WTC11 (cell line): ENCODE measurements at regions not wholly inside any gene's neighbourhood (a gene's known extent, or its start where the extent isn't known, plus 50 kb on each side); places are given as distances from the start of the nearest gene placed in this dataset.

ENCODE experiments used
- ATAC-seq: fragments of 200-7000 bp; cut with Tn5 transposase; 2 replicates; pipeline ENCODE4 v1.10.0; 2021; ENCODE audit warnings: mild to moderate bottlenecking, moderate library complexity
- CTCF ChIA-PET: fragments of 300-600 bp; sonication (Branson Sonifier 250); formaldehyde crosslinking; loops from one replicate; lab custom pipeline; 2021; ENCODE audit warnings: antibody characterized with exemption; lab: Charles Lee
- POLR2A ChIA-PET: fragments of 350-600 bp; sonication (Branson Sonifier 250); formaldehyde crosslinking; loops from one replicate; lab custom pipeline; 2021; ENCODE audit warnings: antibody characterized with exemption; lab: Charles Lee
- DNase-seq: peaks from one replicate; pipeline ENCODE4 v3.0.0; 2021; ENCODE audit warnings: low spot score
- H3K27ac Mint-ChIP-seq: 2 replicates; pipeline ENCODE4 v1.8.0; 2021; ENCODE audit warnings: mixed read lengths
- H3K27me3 Mint-ChIP-seq: 2 replicates; pipeline ENCODE4 v1.8.0; 2021; ENCODE audit warnings: low read depth, mild to moderate bottlenecking, moderate library complexity, mixed read lengths
- H3K36me3 Mint-ChIP-seq: 2 replicates; pipeline ENCODE4 v1.8.0; 2021; ENCODE audit warnings: mixed read lengths
- H3K4me1 Mint-ChIP-seq: 2 replicates; pipeline ENCODE4 v1.8.0; 2022; ENCODE audit warnings: mixed read lengths
- H3K4me3 Mint-ChIP-seq: 2 replicates; pipeline ENCODE4 v1.8.0; 2021; ENCODE audit warnings: mild to moderate bottlenecking, moderate library complexity, mixed read lengths
- H3K9me3 Mint-ChIP-seq: 2 replicates; pipeline ENCODE4 v1.8.0; 2021; ENCODE audit warnings: mixed read lengths
- CREM ChIP-seq: sonication (generic); formaldehyde crosslinking; IDR thresholded peaks from 2 replicates; pipeline ENCODE4 v1.8.1; 2022; ENCODE audit warnings: mild to moderate bottlenecking, missing genetic modification reagents, moderate library complexity
- ESRRA ChIP-seq: sonication (generic); formaldehyde crosslinking; IDR thresholded peaks from 2 replicates; pipeline ENCODE4 v1.8.1; 2022; ENCODE audit warnings: mild to moderate bottlenecking, missing genetic modification reagents, borderline replicate concordance
- ETV6 ChIP-seq: sonication (generic); formaldehyde crosslinking; IDR thresholded peaks from 2 replicates; pipeline ENCODE4 v1.8.1; 2022; ENCODE audit warnings: mild to moderate bottlenecking, missing genetic modification reagents
- GRHL2 ChIP-seq: fragments of 250-450 bp; sonication (Bioruptor Pico); IDR thresholded peaks from 2 replicates; pipeline ENCODE4 v1.8.0; 2022; ENCODE audit warnings: mild to moderate bottlenecking, moderate library complexity; ENCODE audit not compliant: insufficient replicate concordance, severe bottlenecking
- HMGA2 ChIP-seq: fragments of 250-450 bp; sonication (Bioruptor Pico); IDR thresholded peaks from 2 replicates; pipeline ENCODE4 v1.4.0; 2021; ENCODE audit warnings: mild to moderate bottlenecking, moderate library complexity
- IRF2 ChIP-seq: sonication (generic); formaldehyde crosslinking; IDR thresholded peaks from 2 replicates; pipeline ENCODE4 v1.8.0; 2022; ENCODE audit warnings: low read depth, missing genetic modification reagents, borderline replicate concordance
- JUN ChIP-seq: sonication (generic); formaldehyde crosslinking; IDR thresholded peaks from 2 replicates; pipeline ENCODE4 v1.8.0; 2023; ENCODE audit warnings: mild to moderate bottlenecking, missing genetic modification reagents
- NFE2L1 ChIP-seq: sonication (generic); formaldehyde crosslinking; IDR thresholded peaks from 2 replicates; pipeline ENCODE4 v1.8.1; 2023; ENCODE audit warnings: missing genetic modification reagents
- NFYB ChIP-seq: sonication (generic); formaldehyde crosslinking; conservative IDR thresholded peaks from 2 replicates; pipeline ENCODE4 v1.8.0; 2022; ENCODE audit warnings: low read depth, missing genetic modification reagents
- OVOL2 ChIP-seq: fragments of 250-450 bp; sonication (Bioruptor Pico); IDR thresholded peaks from 2 replicates; pipeline ENCODE4 v1.9.0; 2021; ENCODE audit warnings: mild to moderate bottlenecking, borderline replicate concordance
- ZBTB21 ChIP-seq: sonication (generic); formaldehyde crosslinking; IDR thresholded peaks from 2 replicates; pipeline ENCODE4 v1.8.1; 2023; ENCODE audit warnings: mild to moderate bottlenecking, missing genetic modification reagents, borderline replicate concordance
- ZNF263 ChIP-seq: sonication (generic); formaldehyde crosslinking; IDR thresholded peaks from 2 replicates; pipeline ENCODE4 v1.8.1; 2022; ENCODE audit warnings: low read depth, mild to moderate bottlenecking, moderate library complexity, missing genetic modification reagents
- ZNF396 ChIP-seq: fragments of 250-450 bp; sonication (Bioruptor Pico); IDR thresholded peaks from 2 replicates; pipeline ENCODE4 v1.8.0; 2021; ENCODE audit warnings: mild to moderate bottlenecking, moderate library complexity, borderline replicate concordance
- TF ChIP-seq, protein P1 (sequence below): sonication (generic); formaldehyde crosslinking; IDR thresholded peaks from 2 replicates; pipeline ENCODE4 v1.8.0; 2022; ENCODE audit warnings: mild to moderate bottlenecking, missing genetic modification reagents
- TF ChIP-seq, protein P2 (sequence below): sonication (generic); formaldehyde crosslinking; IDR thresholded peaks from 2 replicates; pipeline ENCODE4 v1.8.0; 2022; ENCODE audit warnings: mild to moderate bottlenecking, missing genetic modification reagents
- TF ChIP-seq, protein P3 (sequence below): fragments of 250-450 bp; sonication (Bioruptor Pico); IDR thresholded peaks from 2 replicates; pipeline ENCODE4 v1.9.0; 2021; ENCODE audit warnings: mild to moderate bottlenecking
- TF ChIP-seq, protein P4 (sequence below): sonication (generic); formaldehyde crosslinking; IDR thresholded peaks from 2 replicates; pipeline ENCODE4 v1.8.1; 2023; ENCODE audit warnings: mild to moderate bottlenecking, missing genetic modification reagents, moderate library complexity
- TF ChIP-seq, protein P5 (sequence below): fragments of 250-450 bp; sonication (Bioruptor Pico); IDR thresholded peaks from 2 replicates; pipeline ENCODE4 v1.8.0; 2021; ENCODE audit warnings: mild to moderate bottlenecking
- TF ChIP-seq, protein P6 (sequence below): sonication (generic); formaldehyde crosslinking; IDR thresholded peaks from 2 replicates; pipeline ENCODE4 v1.8.1; 2023; ENCODE audit warnings: mild to moderate bottlenecking, missing genetic modification reagents
- TF ChIP-seq, protein P7 (sequence below): sonication (generic); formaldehyde crosslinking; IDR thresholded peaks from 2 replicates; pipeline ENCODE4 v1.8.0; 2023; ENCODE audit warnings: missing genetic modification reagents, mild to moderate bottlenecking, borderline replicate concordance

DNA sequence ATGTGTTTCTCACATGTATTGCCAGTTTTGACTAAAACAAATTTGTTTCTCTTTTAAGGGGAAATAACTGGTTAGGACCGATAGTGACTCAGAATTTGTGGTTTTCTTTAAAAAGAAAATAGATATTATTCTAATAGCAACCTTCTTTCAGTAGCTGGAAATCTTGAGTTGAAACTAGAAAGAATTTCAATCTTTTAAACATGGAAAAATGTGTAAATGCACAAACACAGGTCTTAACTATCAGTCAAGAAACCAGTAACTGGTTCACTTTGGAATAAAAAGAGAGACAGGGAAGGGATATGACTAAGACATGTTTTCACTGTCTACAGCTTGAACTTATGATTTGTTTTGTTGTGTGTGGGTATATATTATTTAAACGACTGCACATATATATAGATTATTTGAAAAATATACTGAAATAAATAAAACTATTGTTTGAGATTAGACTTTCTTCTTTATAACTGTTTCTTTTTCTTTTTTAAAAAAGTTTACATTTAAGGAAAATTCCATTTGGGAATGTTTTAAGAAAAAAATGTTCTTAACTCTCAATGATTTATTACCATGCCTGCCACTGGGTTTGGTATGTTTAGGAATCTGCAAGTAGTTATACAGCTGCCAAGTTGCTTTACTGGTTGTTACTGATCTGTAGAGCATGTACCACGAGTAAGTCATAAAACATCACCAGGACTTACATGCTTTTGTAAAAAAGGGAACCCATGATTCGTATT lies 753.3 kb upstream of the MARCKS start:
- Mint-ChIP-seq H3K4me1 (no peaks in the 10 kb centered on the region), H3K27ac (no peak overlapping the region), H3K36me3 (no peaks in the 10 kb centered on the region), H3K9me3 (peaks cover 8% of the 10 kb centered on the region), H3K4me3 (no peak overlapping the region), H3K27me3 (no peaks in the 10 kb centered on the region)
- TF ChIP-seq IRF2 (CRISPR knock-in tag) (no peak), NFE2L1 (CRISPR knock-in tag) (no peak), ZNF396 (CRISPR knock-in tag) (no peak)
- no peak for ATAC-seq
- DNase-seq, result no peak
- CTCF ChIA-PET, result no interaction called here
- POLR2A ChIA-PET, result no interaction called here

DNA sequence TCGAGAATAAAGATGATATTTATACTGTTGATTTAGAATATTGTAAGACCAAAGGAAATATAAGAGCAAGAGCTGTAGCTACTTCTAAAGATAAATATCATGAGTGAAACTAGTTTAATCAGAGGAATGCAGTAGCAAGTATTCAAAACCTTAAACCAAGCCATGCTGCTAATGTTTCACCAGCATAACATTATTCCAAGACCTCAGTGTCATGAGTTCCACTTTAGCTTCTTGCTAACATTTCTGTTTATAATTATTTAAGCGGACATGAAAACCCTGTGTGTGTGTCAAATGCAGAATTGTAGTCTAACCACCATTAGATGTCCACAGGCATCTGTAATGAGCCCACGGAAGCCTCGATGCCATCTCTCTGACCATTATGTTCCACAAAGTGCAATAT lies 752.6 kb upstream of the MARCKS start:
- POLR2A ChIA-PET, result no interaction called here
- Mint-ChIP-seq H3K36me3 (no peaks in the 10 kb centered on the region), H3K27me3 (no peaks in the 10 kb centered on the region), H3K27ac (no peak overlapping the region), H3K9me3 (peaks cover 13% of the 10 kb centered on the region), H3K4me3 (no peak overlapping the region), H3K4me1 (no peaks in the 10 kb centered on the region)
- TF ChIP-seq, protein P1, sequence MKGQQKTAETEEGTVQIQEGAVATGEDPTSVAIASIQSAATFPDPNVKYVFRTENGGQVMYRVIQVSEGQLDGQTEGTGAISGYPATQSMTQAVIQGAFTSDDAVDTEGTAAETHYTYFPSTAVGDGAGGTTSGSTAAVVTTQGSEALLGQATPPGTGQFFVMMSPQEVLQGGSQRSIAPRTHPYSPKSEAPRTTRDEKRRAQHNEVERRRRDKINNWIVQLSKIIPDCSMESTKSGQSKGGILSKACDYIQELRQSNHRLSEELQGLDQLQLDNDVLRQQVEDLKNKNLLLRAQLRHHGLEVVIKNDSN (CRISPR knock-in tag), result no peak
- TF ChIP-seq NFYB (CRISPR knock-in tag), result no peak
- no peak for TF ChIP-seq ZNF396 (CRISPR knock-in tag)
- TF ChIP-seq, protein P2, sequence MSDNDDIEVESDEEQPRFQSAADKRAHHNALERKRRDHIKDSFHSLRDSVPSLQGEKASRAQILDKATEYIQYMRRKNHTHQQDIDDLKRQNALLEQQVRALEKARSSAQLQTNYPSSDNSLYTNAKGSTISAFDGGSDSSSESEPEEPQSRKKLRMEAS, result no peak
- TF ChIP-seq, protein P3, sequence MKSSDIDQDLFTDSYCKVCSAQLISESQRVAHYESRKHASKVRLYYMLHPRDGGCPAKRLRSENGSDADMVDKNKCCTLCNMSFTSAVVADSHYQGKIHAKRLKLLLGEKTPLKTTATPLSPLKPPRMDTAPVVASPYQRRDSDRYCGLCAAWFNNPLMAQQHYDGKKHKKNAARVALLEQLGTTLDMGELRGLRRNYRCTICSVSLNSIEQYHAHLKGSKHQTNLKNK (CRISPR knock-in tag), result no peak
- TF ChIP-seq ZBTB21, result no peak
- TF ChIP-seq, protein P4, sequence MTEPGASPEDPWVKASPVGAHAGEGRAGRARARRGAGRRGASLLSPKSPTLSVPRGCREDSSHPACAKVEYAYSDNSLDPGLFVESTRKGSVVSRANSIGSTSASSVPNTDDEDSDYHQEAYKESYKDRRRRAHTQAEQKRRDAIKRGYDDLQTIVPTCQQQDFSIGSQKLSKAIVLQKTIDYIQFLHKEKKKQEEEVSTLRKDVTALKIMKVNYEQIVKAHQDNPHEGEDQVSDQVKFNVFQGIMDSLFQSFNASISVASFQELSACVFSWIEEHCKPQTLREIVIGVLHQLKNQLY, result no peak
- no peak for TF ChIP-seq GRHL2 (CRISPR knock-in tag)
- no peak for TF ChIP-seq CREM (CRISPR knock-in tag)
- TF ChIP-seq OVOL2 (CRISPR knock-in tag), result no peak
- TF ChIP-seq ZNF263 (CRISPR knock-in tag), result no peak
- no peak for TF ChIP-seq JUN (CRISPR knock-in tag)
- no peak for TF ChIP-seq HMGA2 (CRISPR knock-in tag)
- TF ChIP-seq, protein P5, sequence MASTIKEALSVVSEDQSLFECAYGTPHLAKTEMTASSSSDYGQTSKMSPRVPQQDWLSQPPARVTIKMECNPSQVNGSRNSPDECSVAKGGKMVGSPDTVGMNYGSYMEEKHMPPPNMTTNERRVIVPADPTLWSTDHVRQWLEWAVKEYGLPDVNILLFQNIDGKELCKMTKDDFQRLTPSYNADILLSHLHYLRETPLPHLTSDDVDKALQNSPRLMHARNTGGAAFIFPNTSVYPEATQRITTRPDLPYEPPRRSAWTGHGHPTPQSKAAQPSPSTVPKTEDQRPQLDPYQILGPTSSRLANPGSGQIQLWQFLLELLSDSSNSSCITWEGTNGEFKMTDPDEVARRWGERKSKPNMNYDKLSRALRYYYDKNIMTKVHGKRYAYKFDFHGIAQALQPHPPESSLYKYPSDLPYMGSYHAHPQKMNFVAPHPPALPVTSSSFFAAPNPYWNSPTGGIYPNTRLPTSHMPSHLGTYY (CRISPR knock-in tag), result no peak
- TF ChIP-seq ESRRA (CRISPR knock-in tag), result no peak
- TF ChIP-seq, protein P6, sequence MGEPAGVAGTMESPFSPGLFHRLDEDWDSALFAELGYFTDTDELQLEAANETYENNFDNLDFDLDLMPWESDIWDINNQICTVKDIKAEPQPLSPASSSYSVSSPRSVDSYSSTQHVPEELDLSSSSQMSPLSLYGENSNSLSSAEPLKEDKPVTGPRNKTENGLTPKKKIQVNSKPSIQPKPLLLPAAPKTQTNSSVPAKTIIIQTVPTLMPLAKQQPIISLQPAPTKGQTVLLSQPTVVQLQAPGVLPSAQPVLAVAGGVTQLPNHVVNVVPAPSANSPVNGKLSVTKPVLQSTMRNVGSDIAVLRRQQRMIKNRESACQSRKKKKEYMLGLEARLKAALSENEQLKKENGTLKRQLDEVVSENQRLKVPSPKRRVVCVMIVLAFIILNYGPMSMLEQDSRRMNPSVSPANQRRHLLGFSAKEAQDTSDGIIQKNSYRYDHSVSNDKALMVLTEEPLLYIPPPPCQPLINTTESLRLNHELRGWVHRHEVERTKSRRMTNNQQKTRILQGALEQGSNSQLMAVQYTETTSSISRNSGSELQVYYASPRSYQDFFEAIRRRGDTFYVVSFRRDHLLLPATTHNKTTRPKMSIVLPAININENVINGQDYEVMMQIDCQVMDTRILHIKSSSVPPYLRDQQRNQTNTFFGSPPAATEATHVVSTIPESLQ, result no peak
- TF ChIP-seq ETV6 (CRISPR knock-in tag), result no peak
- TF ChIP-seq, protein P7, sequence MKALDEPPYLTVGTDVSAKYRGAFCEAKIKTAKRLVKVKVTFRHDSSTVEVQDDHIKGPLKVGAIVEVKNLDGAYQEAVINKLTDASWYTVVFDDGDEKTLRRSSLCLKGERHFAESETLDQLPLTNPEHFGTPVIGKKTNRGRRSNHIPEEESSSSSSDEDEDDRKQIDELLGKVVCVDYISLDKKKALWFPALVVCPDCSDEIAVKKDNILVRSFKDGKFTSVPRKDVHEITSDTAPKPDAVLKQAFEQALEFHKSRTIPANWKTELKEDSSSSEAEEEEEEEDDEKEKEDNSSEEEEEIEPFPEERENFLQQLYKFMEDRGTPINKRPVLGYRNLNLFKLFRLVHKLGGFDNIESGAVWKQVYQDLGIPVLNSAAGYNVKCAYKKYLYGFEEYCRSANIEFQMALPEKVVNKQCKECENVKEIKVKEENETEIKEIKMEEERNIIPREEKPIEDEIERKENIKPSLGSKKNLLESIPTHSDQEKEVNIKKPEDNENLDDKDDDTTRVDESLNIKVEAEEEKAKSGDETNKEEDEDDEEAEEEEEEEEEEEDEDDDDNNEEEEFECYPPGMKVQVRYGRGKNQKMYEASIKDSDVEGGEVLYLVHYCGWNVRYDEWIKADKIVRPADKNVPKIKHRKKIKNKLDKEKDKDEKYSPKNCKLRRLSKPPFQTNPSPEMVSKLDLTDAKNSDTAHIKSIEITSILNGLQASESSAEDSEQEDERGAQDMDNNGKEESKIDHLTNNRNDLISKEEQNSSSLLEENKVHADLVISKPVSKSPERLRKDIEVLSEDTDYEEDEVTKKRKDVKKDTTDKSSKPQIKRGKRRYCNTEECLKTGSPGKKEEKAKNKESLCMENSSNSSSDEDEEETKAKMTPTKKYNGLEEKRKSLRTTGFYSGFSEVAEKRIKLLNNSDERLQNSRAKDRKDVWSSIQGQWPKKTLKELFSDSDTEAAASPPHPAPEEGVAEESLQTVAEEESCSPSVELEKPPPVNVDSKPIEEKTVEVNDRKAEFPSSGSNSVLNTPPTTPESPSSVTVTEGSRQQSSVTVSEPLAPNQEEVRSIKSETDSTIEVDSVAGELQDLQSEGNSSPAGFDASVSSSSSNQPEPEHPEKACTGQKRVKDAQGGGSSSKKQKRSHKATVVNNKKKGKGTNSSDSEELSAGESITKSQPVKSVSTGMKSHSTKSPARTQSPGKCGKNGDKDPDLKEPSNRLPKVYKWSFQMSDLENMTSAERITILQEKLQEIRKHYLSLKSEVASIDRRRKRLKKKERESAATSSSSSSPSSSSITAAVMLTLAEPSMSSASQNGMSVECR (CRISPR knock-in tag), result no peak
- CTCF ChIA-PET, result no interaction called here
- ATAC-seq, result no peak
- DNase-seq, result no peak
